ENCODE measurements at regions not wholly inside any gene's neighbourhood (a gene's known extent, or its start where the extent isn't known, plus 50 kb on each side); places are given as distances from the start of the nearest gene placed in this dataset.

GRCh38 chr6:14312587-14312986 is 195.0 kb downstream of the CD83 start:
- no peak for ATAC-seq
- TF ChIP-seq SNAI2 (CRISPR knock-in tag; IDR thresholded peaks at IDR 0.05) (no peak), ZFP3 (CRISPR knock-in tag; IDR thresholded peaks at IDR 0.05) (no peak), CSRNP3 (CRISPR knock-in tag; IDR thresholded peaks at IDR 0.05) (no peak), ARNTL (CRISPR knock-in tag; IDR thresholded peaks at IDR 0.05; ENCODE audit: borderline replicate concordance, low read depth) (no peak), TCF4 (CRISPR knock-in tag; IDR thresholded peaks at IDR 0.05; ENCODE audit: borderline replicate concordance) (no peak), ZFP30 (CRISPR knock-in tag; IDR thresholded peaks at IDR 0.05) (no peak), RARB (CRISPR knock-in tag; IDR thresholded peaks at IDR 0.05) (no peak), ZNF8 (CRISPR knock-in tag; IDR thresholded peaks at IDR 0.05) (no peak), ESRRG (CRISPR knock-in tag; IDR thresholded peaks at IDR 0.05) (no peak), PATZ1 (CRISPR knock-in tag; IDR thresholded peaks at IDR 0.05; ENCODE audit: borderline replicate concordance) (no peak), BACH2 (CRISPR knock-in tag; IDR thresholded peaks at IDR 0.05; ENCODE audit: borderline replicate concordance) (no peak), ZNF70 (CRISPR knock-in tag; IDR thresholded peaks at IDR 0.05) (no peak), CSDC2 (CRISPR knock-in tag; IDR thresholded peaks at IDR 0.05) (no peak), GLIS3 (CRISPR knock-in tag; IDR thresholded peaks at IDR 0.05) (no peak), TOX (CRISPR knock-in tag; IDR thresholded peaks at IDR 0.05; ENCODE audit: borderline replicate concordance) (no peak), PPARA (CRISPR knock-in tag; IDR thresholded peaks at IDR 0.05; ENCODE audit: borderline replicate concordance) (no peak)
- TF ChIP-seq, protein P1, sequence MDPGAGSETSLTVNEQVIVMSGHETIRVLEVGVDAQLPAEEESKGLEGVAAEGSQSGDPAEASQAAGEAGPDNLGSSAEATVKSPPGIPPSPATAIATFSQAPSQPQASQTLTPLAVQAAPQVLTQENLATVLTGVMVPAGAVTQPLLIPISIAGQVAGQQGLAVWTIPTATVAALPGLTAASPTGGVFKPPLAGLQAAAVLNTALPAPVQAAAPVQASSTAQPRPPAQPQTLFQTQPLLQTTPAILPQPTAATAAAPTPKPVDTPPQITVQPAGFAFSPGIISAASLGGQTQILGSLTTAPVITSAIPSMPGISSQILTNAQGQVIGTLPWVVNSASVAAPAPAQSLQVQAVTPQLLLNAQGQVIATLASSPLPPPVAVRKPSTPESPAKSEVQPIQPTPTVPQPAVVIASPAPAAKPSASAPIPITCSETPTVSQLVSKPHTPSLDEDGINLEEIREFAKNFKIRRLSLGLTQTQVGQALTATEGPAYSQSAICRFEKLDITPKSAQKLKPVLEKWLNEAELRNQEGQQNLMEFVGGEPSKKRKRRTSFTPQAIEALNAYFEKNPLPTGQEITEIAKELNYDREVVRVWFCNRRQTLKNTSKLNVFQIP (CRISPR knock-in tag; IDR thresholded peaks at IDR 0.05; ENCODE audit: borderline replicate concordance, low read depth): no peak

- no peak for ATAC-seq
- TF ChIP-seq ZFP30 (CRISPR knock-in tag; IDR thresholded peaks at IDR 0.05) (no peak), ZNF8 (CRISPR knock-in tag; IDR thresholded peaks at IDR 0.05) (no peak), CSDC2 (CRISPR knock-in tag; IDR thresholded peaks at IDR 0.05) (no peak), PPARA (CRISPR knock-in tag; IDR thresholded peaks at IDR 0.05; ENCODE audit: borderline replicate concordance) (no peak), GLIS3 (CRISPR knock-in tag; IDR thresholded peaks at IDR 0.05) (no peak), TOX (CRISPR knock-in tag; IDR thresholded peaks at IDR 0.05; ENCODE audit: borderline replicate concordance) (no peak), ISL1 (CRISPR knock-in tag; IDR thresholded peaks at IDR 0.05) (no peak), ARNTL (CRISPR knock-in tag; IDR thresholded peaks at IDR 0.05; ENCODE audit: borderline replicate concordance, low read depth) (no peak)
- TF ChIP-seq, protein P1 (CRISPR knock-in tag; IDR thresholded peaks at IDR 0.05; ENCODE audit: borderline replicate concordance, low read depth): no peak
Measured at GRCh38 chr6:14313248-14313647, 195.7 kb downstream of the CD83 start.

- TF ChIP-seq ZNF8 (CRISPR knock-in tag; IDR thresholded peaks at IDR 0.05) (no peak), GLIS3 (CRISPR knock-in tag; IDR thresholded peaks at IDR 0.05) (no peak), ISL1 (CRISPR knock-in tag; IDR thresholded peaks at IDR 0.05) (no peak), TCF4 (CRISPR knock-in tag; IDR thresholded peaks at IDR 0.05; ENCODE audit: borderline replicate concordance) (no peak), ZNF565 (CRISPR knock-in tag; conservative IDR thresholded peaks at IDR 0.05; ENCODE audit: low read depth) (no peak), RARB (CRISPR knock-in tag; IDR thresholded peaks at IDR 0.05) (no peak), ESRRG (CRISPR knock-in tag; IDR thresholded peaks at IDR 0.05) (no peak), BACH2 (CRISPR knock-in tag; IDR thresholded peaks at IDR 0.05; ENCODE audit: borderline replicate concordance) (no peak), OSR1 (CRISPR knock-in tag; IDR thresholded peaks at IDR 0.05) (no peak), ZC3H10 (CRISPR knock-in tag; IDR thresholded peaks at IDR 0.05) (no peak), ZFP3 (CRISPR knock-in tag; IDR thresholded peaks at IDR 0.05) (no peak), ZNF70 (CRISPR knock-in tag; IDR thresholded peaks at IDR 0.05) (no peak)
- TF ChIP-seq, protein P2, sequence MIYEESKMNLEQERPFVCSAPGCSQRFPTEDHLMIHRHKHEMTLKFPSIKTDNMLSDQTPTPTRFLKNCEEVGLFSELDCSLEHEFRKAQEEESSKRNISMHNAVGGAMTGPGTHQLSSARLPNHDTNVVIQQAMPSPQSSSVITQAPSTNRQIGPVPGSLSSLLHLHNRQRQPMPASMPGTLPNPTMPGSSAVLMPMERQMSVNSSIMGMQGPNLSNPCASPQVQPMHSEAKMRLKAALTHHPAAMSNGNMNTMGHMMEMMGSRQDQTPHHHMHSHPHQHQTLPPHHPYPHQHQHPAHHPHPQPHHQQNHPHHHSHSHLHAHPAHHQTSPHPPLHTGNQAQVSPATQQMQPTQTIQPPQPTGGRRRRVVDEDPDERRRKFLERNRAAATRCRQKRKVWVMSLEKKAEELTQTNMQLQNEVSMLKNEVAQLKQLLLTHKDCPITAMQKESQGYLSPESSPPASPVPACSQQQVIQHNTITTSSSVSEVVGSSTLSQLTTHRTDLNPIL (CRISPR knock-in tag; IDR thresholded peaks at IDR 0.05; ENCODE audit: low read depth): no peak
- TF ChIP-seq, protein P1 (CRISPR knock-in tag; IDR thresholded peaks at IDR 0.05; ENCODE audit: borderline replicate concordance, low read depth): no peak
Measured at GRCh38 chr6:14315353-14315752, 197.8 kb downstream of the CD83 start.

More at GRCh38 chr6:14315353-14315752, 197.8 kb downstream of the CD83 start:
- no peak for ATAC-seq
